Mesenchymal stem cell (in vitro differentiated cells and primary cell): ENCODE measurements at regions not wholly inside any gene's neighbourhood (a gene's known extent, or its start where the extent isn't known, plus 50 kb on each side); places are given as distances from the start of the nearest gene placed in this dataset.

Experiments
- DNase-seq: peaks from one replicate; pipeline ENCODE4 v3.0.0-alpha.2; 2013
- H2AFZ ChIP-seq: one replicate; pipeline ENCODE4 v1.6.1; 2013; ENCODE audit warnings: low read depth, mild to moderate bottlenecking, control low read depth, inconsistent platforms, low read length, moderate library complexity
- H2AK5ac ChIP-seq: 2 replicates; pipeline ENCODE4 v1.6.1; 2013; ENCODE audit warnings: low read length, moderate library complexity, mild to moderate bottlenecking, inconsistent platforms; ENCODE audit not compliant: severe bottlenecking
- H2BK120ac ChIP-seq: one replicate; pipeline ENCODE4 v1.6.1; 2013; ENCODE audit warnings: low read depth, mild to moderate bottlenecking, inconsistent platforms, low read length, moderate library complexity
- H2BK12ac ChIP-seq, 2 experiments: one replicate each; pipeline ENCODE4 v1.6.1; 2013; ENCODE audit warnings: inconsistent platforms in 2 of 2, low read length in 2 of 2, mild to moderate bottlenecking in 2 of 2, moderate library complexity in 2 of 2, control low read depth in 1 of 2
- H2BK15ac ChIP-seq: one replicate; pipeline ENCODE4 v1.6.1; 2013; ENCODE audit warnings: mild to moderate bottlenecking, low read depth, inconsistent platforms; ENCODE audit not compliant: poor library complexity, severe bottlenecking
- H2BK5ac ChIP-seq: 2 replicates; pipeline ENCODE4 v1.6.1; 2013; ENCODE audit warnings: low read depth, mild to moderate bottlenecking, low read length, control low read depth, inconsistent platforms; ENCODE audit not compliant: poor library complexity, severe bottlenecking
- H3K14ac ChIP-seq, 2 experiments: one replicate each; pipeline ENCODE4 v1.6.1; 2013; ENCODE audit warnings: inconsistent platforms in 2 of 2, low read length in 2 of 2, control low read depth in 1 of 2, mild to moderate bottlenecking in 1 of 2, moderate library complexity in 1 of 2
- H3K18ac ChIP-seq, 2 experiments: one replicate each; pipeline ENCODE4 v1.6.1; 2013; ENCODE audit warnings: inconsistent platforms in 2 of 2, low read length in 2 of 2, control low read depth in 1 of 2, low read depth in 1 of 2, mild to moderate bottlenecking in 1 of 2
- H3K23ac ChIP-seq, 2 experiments: one replicate each; pipeline ENCODE4 v1.6.1; 2013; ENCODE audit warnings: inconsistent platforms in 2 of 2, low read length in 2 of 2, mild to moderate bottlenecking in 2 of 2, moderate library complexity in 2 of 2, control low read depth in 1 of 2
- H3K27ac ChIP-seq: 2 replicates; pipeline ENCODE4 v1.5.1; 2013; ENCODE audit warnings: mild to moderate bottlenecking, moderate library complexity, low read length, control low read depth, inconsistent platforms; ENCODE audit not compliant: poor library complexity, severe bottlenecking
- H3K27me3 ChIP-seq, 2 experiments: 2 replicates each; pipeline versions ENCODE4 v1.6.1 to v1.7.0; 2013; ENCODE audit warnings: low read length in 2 of 2, mild to moderate bottlenecking in 2 of 2, moderate library complexity in 2 of 2, control low read depth in 1 of 2, inconsistent platforms in 1 of 2; ENCODE audit not compliant: control insufficient read depth in 1 of 2, insufficient read depth in 1 of 2
- H3K36me3 ChIP-seq, 2 experiments: 2 replicates each; pipeline versions ENCODE4 v1.6.1 to v1.7.0; 2013; ENCODE audit warnings: low read length in 2 of 2, control low read depth in 1 of 2, inconsistent platforms in 1 of 2, low read depth in 1 of 2, mild to moderate bottlenecking in 1 of 2; ENCODE audit not compliant: insufficient read depth in 2 of 2, control insufficient read depth in 1 of 2
- H3K4ac ChIP-seq, 2 experiments: one replicate each; pipeline ENCODE4 v1.6.1; 2013; ENCODE audit warnings: inconsistent platforms in 2 of 2, low read length in 2 of 2, mild to moderate bottlenecking in 2 of 2, moderate library complexity in 2 of 2, control low read depth in 1 of 2, low read depth in 1 of 2
- H3K4me1 ChIP-seq: 2 replicates; pipeline ENCODE4 v1.6.1; 2013; ENCODE audit warnings: low read depth, low read length, control low read depth; ENCODE audit not compliant: control insufficient read depth, insufficient read depth
- H3K4me2 ChIP-seq: 2 replicates; pipeline ENCODE4 v1.6.1; 2013; ENCODE audit warnings: low read length, mild to moderate bottlenecking, inconsistent platforms; ENCODE audit not compliant: poor library complexity, severe bottlenecking
- H3K4me3 ChIP-seq, 2 experiments: 2 replicates each; pipeline versions ENCODE4 v1.5.1 to v1.7.0; 2013; ENCODE audit warnings: low read length in 2 of 2, mild to moderate bottlenecking in 2 of 2, control low read depth in 1 of 2, low read depth in 1 of 2; ENCODE audit not compliant: insufficient read depth in 1 of 2
- H3K79me1 ChIP-seq: replicated peaks from 2 replicates; pipeline ENCODE4 v1.6.1; 2013; ENCODE audit warnings: mild to moderate bottlenecking, control low read depth, low read length, inconsistent platforms; ENCODE audit not compliant: poor library complexity, severe bottlenecking
- H3K9ac ChIP-seq: 2 replicates; pipeline ENCODE4 v1.7.0; 2013; ENCODE audit warnings: mild to moderate bottlenecking, low read length, moderate library complexity
- H3K9me3 ChIP-seq: 2 replicates; pipeline ENCODE4 v1.7.0; 2013; ENCODE audit warnings: mild to moderate bottlenecking, low read length; ENCODE audit not compliant: control insufficient read depth
- H4K8ac ChIP-seq: one replicate; pipeline ENCODE4 v1.6.1; 2013; ENCODE audit warnings: inconsistent platforms, mild to moderate bottlenecking, low read length, moderate library complexity
- H4K91ac ChIP-seq: one replicate; pipeline ENCODE4 v1.6.1; 2013; ENCODE audit warnings: mild to moderate bottlenecking, low read length, inconsistent platforms
- WGBS: methylation state at CpG from one replicate; pipeline ENCODE4 v1.1.7; 2013; ENCODE audit warnings: mixed read lengths; 5-methylcytosine and 5-hydroxymethylcytosine counted together

DNA sequence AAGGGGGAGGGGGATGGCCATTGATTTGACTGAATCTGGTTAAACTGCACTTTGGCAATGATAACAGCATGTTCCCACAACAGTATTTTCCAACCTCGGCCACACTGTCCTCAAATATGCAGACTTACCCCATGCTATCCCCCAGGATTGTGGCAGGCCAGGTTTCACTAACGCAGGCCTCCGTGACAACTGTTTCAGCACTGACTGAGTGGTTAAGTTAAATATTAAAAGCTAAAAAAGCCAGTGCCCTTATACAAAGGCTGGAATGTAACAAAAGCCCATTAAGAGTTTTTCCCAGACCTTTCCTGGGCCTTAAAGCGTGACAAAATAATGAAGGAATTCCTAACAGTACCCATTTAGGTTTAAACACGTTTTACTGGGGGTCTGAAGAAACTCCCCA, 202.9 kb downstream of the USP25 start:
- Histone ChIP-seq H3K79me1 (no peaks in the 10 kb centered on the region), H2BK12ac (no peak overlapping the region), H4K8ac (no peak overlapping the region), H3K4ac (no peak overlapping the region), H3K4me1 (peaks cover 9% of the 10 kb centered on the region), H3K27ac (peak overlapping the region; percentile 87), H3K4me3 (no peak overlapping the region), H2BK15ac (no peak overlapping the region), H3K9ac (no peak overlapping the region), H2AFZ (no peak overlapping the region), H3K36me3 (no peaks in the 10 kb centered on the region), H3K27me3 (no peaks in the 10 kb centered on the region), H2AK5ac (no peak overlapping the region), H3K14ac (no peak overlapping the region), H3K18ac (no peak overlapping the region), H3K23ac (no peak overlapping the region), H2BK120ac (no peak overlapping the region), H4K91ac (no peak overlapping the region), H2BK5ac (no peak overlapping the region), H3K4me2 (no peak overlapping the region), H3K9me3 (no peaks in the 10 kb centered on the region)
- no peak for DNase-seq
- WGBS = 83% methylated on average over 3 of the region's 5 CpGs

DNA sequence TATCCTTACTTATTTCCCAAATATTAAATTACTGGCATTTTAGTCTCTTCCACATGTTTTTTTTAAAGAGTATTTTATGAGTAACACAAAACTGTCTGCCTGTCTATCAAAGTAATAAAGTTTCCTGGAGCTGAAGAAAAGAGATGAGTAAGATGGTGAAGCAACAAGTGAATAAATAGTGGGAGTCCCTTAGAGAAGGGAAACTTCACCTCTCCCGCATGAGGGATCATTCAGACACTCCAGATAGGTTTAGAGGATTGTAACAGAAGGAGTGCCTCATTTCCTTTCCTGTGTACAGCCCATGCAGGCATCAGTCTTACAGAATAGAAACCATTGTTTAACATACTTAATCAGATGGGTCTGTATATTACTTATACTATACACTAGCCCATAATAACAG, 205.7 kb downstream of the USP25 start:
- Histone ChIP-seq H2BK120ac (no peak overlapping the region), H3K4me1 (peaks cover 6% of the 10 kb centered on the region), H3K4ac (no peak overlapping the region), H2BK5ac (no peak overlapping the region), H3K27me3 (no peaks in the 10 kb centered on the region), H3K9me3 (no peaks in the 10 kb centered on the region), H4K91ac (no peak overlapping the region), H3K27ac (no peak overlapping the region), H2AFZ (no peak overlapping the region), H3K4me3 (no peak overlapping the region), H3K9ac (no peak overlapping the region), H2AK5ac (no peak overlapping the region), H2BK12ac (no peak overlapping the region), H4K8ac (no peak overlapping the region), H3K4me2 (no peak overlapping the region), H2BK15ac (no peak overlapping the region), H3K79me1 (no peaks in the 10 kb centered on the region), H3K18ac (no peak overlapping the region), H3K36me3 (no peaks in the 10 kb centered on the region), H3K14ac (no peak overlapping the region), H3K23ac (no peak overlapping the region)
- DNase-seq = no peak
- WGBS = 100% methylated on average over 1 of the region's 1 CpG

DNA sequence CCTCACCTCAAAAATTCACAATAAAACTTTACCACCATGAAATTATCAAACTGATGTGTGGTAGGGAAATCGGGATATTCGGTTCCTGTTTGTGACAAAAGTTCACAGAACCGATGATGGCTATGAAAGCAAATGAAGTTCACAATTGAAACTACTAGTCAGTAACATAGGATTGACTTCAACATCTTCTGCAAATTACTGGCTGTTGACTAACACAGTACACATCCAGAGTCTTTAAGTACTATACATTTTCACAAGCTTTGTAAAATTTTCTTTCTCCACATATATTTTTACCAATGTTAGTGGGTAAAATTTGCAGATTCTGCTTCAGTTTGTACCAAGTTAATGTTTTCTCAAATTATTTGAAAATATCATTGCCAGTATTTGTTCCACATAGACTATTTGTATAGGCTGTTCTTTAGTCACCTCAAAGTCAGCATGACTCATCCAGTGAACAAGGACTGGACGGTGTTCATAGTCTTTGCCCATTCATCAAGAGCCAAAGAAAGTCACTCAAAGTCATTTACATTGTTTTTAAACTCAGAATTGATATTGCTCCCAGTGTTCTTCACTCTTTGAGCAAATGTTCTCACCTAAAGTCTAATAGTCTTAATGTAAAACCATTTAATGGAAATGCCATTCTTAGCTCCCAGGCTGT, 213.4 kb downstream of the USP25 start:
- Histone ChIP-seq H3K9me3 (no peaks in the 10 kb centered on the region), H3K14ac (no peak overlapping the region), H3K4me1 (no peaks in the 10 kb centered on the region), H3K4ac (no peak overlapping the region), H2AK5ac (no peak overlapping the region), H4K91ac (no peak overlapping the region), H2BK12ac (no peak overlapping the region), H3K79me1 (no peaks in the 10 kb centered on the region), H3K27me3 (no peaks in the 10 kb centered on the region), H2BK5ac (no peak overlapping the region), H2BK15ac (no peak overlapping the region), H3K4me3 (no peak overlapping the region), H2BK120ac (no peak overlapping the region), H3K4me2 (no peak overlapping the region), H3K9ac (no peak overlapping the region), H3K27ac (no peak overlapping the region), H2AFZ (no peak overlapping the region), H4K8ac (no peak overlapping the region), H3K18ac (no peak overlapping the region), H3K36me3 (no peaks in the 10 kb centered on the region), H3K23ac (no peak overlapping the region)
- no peak for DNase-seq
- 76% methylated on average over 4 of the region's 4 CpGs for WGBS

DNA sequence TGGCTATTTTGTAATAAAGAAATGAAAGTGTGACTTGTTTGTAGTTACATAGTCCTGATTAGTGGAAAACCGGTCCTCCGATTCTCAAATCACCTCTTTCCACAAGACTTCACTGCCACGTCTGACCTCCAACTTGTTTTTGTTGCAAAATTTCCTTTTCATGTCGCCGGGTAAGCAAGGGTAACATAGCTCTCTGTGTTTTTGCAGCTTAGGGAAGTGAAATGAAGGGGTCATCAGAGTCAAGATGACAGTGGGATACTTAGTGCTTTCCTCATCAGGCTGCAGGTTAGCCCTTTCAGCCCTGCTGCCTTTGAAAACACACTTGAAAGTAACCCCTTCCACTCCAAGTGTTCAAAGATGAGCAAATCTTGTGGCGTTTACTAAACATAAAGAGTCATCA, 217.9 kb downstream of the USP25 start:
- Histone ChIP-seq H3K27ac (no peak overlapping the region), H2BK5ac (no peak overlapping the region)

More for the DNA sequence above, 217.9 kb downstream of the USP25 start:
- Histone ChIP-seq H3K27me3 (no peaks in the 10 kb centered on the region), H2BK15ac (no peak overlapping the region), H2AK5ac (no peak overlapping the region), H3K79me1 (no peaks in the 10 kb centered on the region), H2BK12ac (no peak overlapping the region), H3K9ac (no peak overlapping the region), H4K91ac (no peak overlapping the region), H3K18ac (no peak overlapping the region), H3K4me3 (no peak overlapping the region), H3K4me2 (peak overlapping the region; percentile 35), H2BK120ac (no peak overlapping the region), H3K4ac (no peak overlapping the region), H3K4me1 (no peaks in the 10 kb centered on the region), H3K14ac (no peak overlapping the region), H4K8ac (no peak overlapping the region), H3K36me3 (no peaks in the 10 kb centered on the region), H3K9me3 (peaks cover 3% of the 10 kb centered on the region), H2AFZ (no peak overlapping the region), H3K23ac (no peak overlapping the region)
- no peak for DNase-seq
- WGBS = 87% methylated on average over 5 of the region's 6 CpGs
